Lower leg skin (tissue), 4 donors: ENCODE measurements at regions not wholly inside any gene's neighbourhood (a gene's known extent, or its start where the extent isn't known, plus 50 kb on each side); places are given as distances from the start of the nearest gene placed in this dataset.
"Not testable (repeated sequence)": the region's sequence is repeated elsewhere in the genome, so short reads cannot be mapped to it uniquely, and the experiment has no call there.

ENCODE experiments used
- DNase-seq, 2 donors: peaks; one replicate each; pipeline ENCODE4 v3.0.0-alpha.2; 2019; ENCODE audit warnings: low spot score in 2 of 2
- H3K4me3 ChIP-seq: fragments of 200-600 bp; sonication (generic); 2 replicates; pipeline ENCODE4 v1.5.1; 2017; ENCODE audit warnings: mild to moderate bottlenecking, low read depth; ENCODE audit not compliant: poor library complexity, severe bottlenecking
- POLR2A ChIP-seq, 2 donors: fragments of 450-650 bp; IDR thresholded peaks; one replicate each; pipeline ENCODE4 v1.6.1; 2016 to 2017; ENCODE audit warnings: antibody characterized with exemption in 2 of 2, mild to moderate bottlenecking in 1 of 2, moderate library complexity in 1 of 2
- WGBS, 2 donors: methylation state at CpG; one replicate each; pipeline ENCODE4 v1.1.5; 2018; 5-methylcytosine and 5-hydroxymethylcytosine counted together
- intact Hi-C: fragments of 100-400 bp; cut with DNase I; formaldehyde crosslinking; loops from one replicate; pipeline ENCODE4 v1.15.0; 2023; ENCODE audit warnings: low total_unique reads
- TF ChIP-seq, protein P1 (sequence below), 3 donors: fragments of 450-650 bp; IDR thresholded peaks; one replicate each; pipeline ENCODE4 v1.5.1; 2016; ENCODE audit warnings: antibody characterized with exemption in 3 of 3, mild to moderate bottlenecking in 3 of 3, moderate library complexity in 2 of 3

DNA sequence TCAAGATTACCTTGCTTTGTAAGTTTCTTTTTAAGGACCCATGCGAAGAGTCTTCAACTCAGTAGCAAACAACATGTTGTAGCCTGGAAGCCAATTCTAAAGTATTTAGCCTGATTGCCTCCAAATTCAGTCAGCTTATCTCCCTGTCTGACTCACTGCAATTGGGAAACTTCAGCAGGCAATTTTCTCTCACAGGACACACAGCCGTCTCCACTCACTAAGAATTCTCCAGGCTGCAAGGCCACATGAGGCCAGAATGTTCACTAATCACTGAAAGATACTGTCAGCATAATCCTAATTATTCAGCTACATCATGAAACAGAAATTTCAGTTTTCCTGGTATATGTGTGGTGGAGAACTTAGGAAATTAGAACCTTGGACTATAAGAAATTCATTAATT lies 78.1 kb upstream of the PDE1A start:
- TF ChIP-seq, protein P1, sequence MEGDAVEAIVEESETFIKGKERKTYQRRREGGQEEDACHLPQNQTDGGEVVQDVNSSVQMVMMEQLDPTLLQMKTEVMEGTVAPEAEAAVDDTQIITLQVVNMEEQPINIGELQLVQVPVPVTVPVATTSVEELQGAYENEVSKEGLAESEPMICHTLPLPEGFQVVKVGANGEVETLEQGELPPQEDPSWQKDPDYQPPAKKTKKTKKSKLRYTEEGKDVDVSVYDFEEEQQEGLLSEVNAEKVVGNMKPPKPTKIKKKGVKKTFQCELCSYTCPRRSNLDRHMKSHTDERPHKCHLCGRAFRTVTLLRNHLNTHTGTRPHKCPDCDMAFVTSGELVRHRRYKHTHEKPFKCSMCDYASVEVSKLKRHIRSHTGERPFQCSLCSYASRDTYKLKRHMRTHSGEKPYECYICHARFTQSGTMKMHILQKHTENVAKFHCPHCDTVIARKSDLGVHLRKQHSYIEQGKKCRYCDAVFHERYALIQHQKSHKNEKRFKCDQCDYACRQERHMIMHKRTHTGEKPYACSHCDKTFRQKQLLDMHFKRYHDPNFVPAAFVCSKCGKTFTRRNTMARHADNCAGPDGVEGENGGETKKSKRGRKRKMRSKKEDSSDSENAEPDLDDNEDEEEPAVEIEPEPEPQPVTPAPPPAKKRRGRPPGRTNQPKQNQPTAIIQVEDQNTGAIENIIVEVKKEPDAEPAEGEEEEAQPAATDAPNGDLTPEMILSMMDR (IDR thresholded peaks at IDR 0.05): no peak
- no peak for TF ChIP-seq POLR2A (IDR thresholded peaks at IDR 0.05)
- H3K4me3 ChIP-seq: no peak overlapping the region
- intact Hi-C loops: no loop called here
- no peak for DNase-seq
- 78% methylated on average over 2 of the region's 2 CpGs for WGBS, 2 donors

DNA sequence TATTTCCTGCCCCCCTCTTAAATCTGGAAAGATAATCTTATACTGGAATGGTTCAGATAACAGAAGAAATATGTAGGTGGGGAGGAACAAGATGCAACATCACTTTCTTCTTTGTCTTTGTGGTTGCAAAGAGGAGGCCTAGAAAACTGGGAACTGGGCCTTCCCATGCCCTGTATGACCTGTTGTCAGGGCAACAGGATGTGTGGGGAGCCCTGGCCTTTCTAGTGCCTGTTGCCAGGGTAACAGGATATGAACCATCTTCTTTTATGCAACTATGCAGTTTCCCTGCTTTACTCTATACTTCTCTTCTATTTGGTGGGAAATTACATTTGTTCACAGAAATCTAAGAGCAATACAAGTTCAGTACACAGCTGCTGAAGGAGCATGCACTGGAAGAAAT lies 79.8 kb upstream of the PDE1A start:
- TF ChIP-seq, protein P1 (IDR thresholded peaks at IDR 0.05): no peak
- no peak for TF ChIP-seq POLR2A (IDR thresholded peaks at IDR 0.05)
- intact Hi-C loops: no loop called here
- no peak for DNase-seq
- no peak overlapping the region for H3K4me3 ChIP-seq

DNA sequence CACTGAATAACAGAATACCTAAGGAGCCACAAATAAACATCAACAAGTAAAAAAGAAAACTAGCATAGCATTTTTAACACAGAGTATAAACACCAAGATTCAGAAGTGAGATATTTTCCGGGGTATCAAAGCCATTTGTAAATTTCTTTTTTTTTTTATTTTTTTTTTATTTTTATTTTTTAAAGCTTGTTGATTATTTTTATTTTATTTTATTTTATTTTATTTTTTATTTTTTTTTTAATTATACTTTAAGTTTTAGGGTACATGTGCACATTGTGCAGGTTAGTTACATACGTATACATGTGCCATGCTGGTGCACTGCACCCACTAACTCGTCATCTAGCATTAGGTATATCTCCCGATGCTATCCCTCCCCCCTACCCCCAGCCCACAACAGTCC lies 81.7 kb upstream of the PDE1A start:
- 69 to 71% methylated on average over 4 of the region's 4 CpGs for WGBS, 2 donors
- H3K4me3 ChIP-seq, intact Hi-C loops, DNase-seq: not testable (repeated sequence)

DNA sequence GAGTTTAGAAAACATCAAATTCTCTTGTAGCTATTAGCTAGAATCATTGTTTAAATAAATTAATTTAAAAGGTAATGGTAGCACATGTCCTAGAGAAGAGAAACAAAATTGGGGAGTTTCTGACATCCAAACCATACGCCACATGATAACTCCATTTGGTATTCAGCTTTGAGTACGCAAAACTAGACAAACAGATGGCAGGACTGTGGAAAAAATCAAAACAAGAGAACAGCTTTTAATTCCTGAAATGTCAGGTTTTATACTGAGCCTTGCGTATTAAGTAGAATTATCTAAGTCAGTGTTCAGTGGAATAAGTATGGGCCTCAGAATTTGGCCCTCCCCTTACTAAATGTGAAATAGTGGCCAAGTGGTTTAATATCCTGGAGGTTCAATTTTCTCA lies 82.4 kb upstream of the PDE1A start:
- WGBS, 2 donors: 89 to 94% methylated on average over 3 of the region's 3 CpGs
- no peak overlapping the region for H3K4me3 ChIP-seq
- no peak for TF ChIP-seq POLR2A (IDR thresholded peaks at IDR 0.05)
- TF ChIP-seq, protein P1 (IDR thresholded peaks at IDR 0.05): no peak
- intact Hi-C loops: no loop called here
- no peak for DNase-seq

DNA sequence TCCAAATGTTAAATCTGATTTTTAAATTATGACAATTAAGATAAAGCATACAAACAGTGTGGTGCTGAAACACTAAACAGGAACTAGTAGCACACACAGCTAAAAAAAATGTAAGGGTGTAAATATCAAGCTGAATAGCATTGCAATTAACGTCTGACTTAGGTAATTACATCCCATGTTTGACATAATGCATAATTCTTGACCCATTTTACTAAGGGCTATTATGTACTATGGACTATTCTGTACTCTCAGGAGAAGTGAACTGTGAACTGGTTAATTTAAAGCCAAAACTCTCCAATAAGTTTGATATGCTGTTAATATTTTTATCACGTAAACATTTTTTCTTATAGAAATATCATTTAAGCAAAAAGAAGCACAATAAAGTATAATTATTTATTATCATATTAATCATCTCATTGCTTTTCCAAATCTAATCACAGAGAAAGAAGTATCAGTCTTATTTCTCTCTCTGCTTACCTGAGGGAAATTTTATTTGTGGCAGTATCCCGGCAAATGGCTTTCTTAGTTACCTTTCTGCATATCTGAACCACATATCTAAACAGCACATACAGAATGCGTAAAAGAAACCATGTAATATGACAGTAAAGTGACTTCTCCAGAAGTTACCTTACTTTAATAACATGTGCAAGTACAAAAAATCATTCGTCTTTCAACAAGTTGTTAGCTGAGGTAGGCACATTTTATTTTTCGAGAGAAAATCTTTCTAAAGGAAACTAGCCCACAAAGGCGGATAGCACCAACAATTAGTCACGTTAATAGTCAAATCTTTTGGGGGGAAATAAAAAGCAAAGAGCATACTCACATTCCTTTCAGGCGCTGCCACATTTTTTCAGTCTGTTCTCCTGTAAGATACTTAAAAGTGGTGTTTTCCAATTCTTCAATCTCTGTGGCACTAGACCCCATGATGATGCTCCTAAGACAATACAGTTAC lies 94.9 kb upstream of the PDE1A start:
- intact Hi-C loops: no loop called here
- no peak overlapping the region for H3K4me3 ChIP-seq
- DNase-seq: no peak
- WGBS, 2 donors: 73 to 76% methylated on average over 9 of the region's 9 CpGs
- TF ChIP-seq, protein P1 (IDR thresholded peaks at IDR 0.05): no peak
- no peak for TF ChIP-seq POLR2A (IDR thresholded peaks at IDR 0.05)

DNA sequence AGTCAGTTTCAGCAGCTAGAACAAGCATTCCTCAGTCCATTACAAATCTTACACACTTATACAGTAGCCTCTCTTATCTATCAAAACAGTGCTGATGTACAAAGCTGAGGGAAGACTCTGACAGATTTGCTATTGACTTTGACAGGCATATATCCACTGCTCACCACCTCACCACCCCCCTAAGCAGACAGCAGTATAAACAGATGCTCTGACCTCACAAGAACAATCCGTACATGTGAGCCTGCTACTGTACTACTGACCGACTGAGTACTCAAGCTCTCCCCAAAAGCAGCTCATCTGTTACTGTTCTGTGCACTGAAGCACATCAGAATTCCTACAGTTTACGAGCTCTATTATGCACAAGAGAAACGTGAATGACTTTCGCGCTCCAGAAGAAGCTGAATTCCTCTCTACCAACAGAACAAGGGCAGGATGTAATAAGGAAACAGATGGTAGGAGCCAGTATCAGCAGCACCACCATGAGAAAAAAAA lies 95.6 kb upstream of the PDE1A start:
- no peak for DNase-seq

More for the DNA sequence above, 95.6 kb upstream of the PDE1A start:
- H3K4me3 ChIP-seq: no peak overlapping the region
- TF ChIP-seq, protein P1 (IDR thresholded peaks at IDR 0.05): no peak
- TF ChIP-seq POLR2A (IDR thresholded peaks at IDR 0.05): no peak
- 10 to 11% methylated on average over 6 of the region's 6 CpGs for WGBS, 2 donors
- intact Hi-C loops: no loop called here
